ENCODE measurements at regions not wholly inside any gene's neighbourhood (a gene's known extent, or its start where the extent isn't known, plus 50 kb on each side); places are given as distances from the start of the nearest gene placed in this dataset.

DNA sequence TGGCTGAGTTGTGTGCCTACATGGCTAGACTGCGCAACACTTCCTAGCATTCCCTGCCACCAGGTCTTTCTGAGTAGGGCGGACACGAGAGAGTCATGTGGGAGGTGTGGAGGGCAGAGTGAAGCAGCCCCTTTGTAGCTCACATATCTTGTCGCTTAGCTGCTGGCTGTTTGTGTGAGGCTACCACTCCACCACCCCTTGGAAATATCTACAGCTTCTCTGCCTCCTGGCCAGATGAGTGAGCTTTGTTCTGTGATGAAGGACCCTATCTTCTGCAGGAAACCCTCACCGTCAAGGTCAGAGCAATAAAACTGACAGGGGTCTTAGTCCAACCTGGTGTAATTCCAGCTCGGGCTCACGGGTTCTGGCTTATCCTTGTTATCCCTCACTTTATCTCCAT, 232.1 kb upstream of the ASIC2 start:
- H3K27me3 ChIP-seq, result no peaks in the 10 kb centered on the region
- no peak overlapping the region for H3K4me3 ChIP-seq
- no peak for DNase-seq
- H3K9me3 ChIP-seq, result no peaks in the 10 kb centered on the region
- 67 to 69% methylated on average over 4 to 7 of the region's 7 CpGs for WGBS, 2 donors (ENCODE audit: low coverage in 1 of 2)
- no peak overlapping the region for H3K27ac ChIP-seq
- H3K36me3 ChIP-seq, result no peaks in the 10 kb centered on the region
- intact Hi-C loops (cut with DNase I; ENCODE audit: low total_unique reads) (no loop called here), in situ Hi-C loops (cut with MboI; ENCODE audit: low pct_ligation_motif_present in 1 of 4, low pct_unique_long_range_greater_than_20kb in 1 of 4, low sequenced_read_pairs in 3 of 4) (no loop called here)
- TF ChIP-seq EP300 (IDR thresholded peaks at IDR 0.05; ENCODE audit: low read depth) (no peak), POLR2AphosphoS5 (IDR thresholded peaks at IDR 0.05) (no peak), POLR2A (IDR thresholded peaks at IDR 0.05) (no peak), CTCF (IDR thresholded peaks at IDR 0.05) (no peak)
- H3K4me1 ChIP-seq, result peaks cover 0 to 3% (median 0%) of the 10 kb centered on the region in 4 donors

- in situ Hi-C loops (cut with MboI; ENCODE audit: low pct_ligation_motif_present in 1 of 4, low pct_unique_long_range_greater_than_20kb in 1 of 4, low sequenced_read_pairs in 3 of 4) (no loop called here), intact Hi-C loops (cut with DNase I; ENCODE audit: low total_unique reads) (no loop called here)
- WGBS, 2 donors (ENCODE audit: low coverage in 1 of 2), result 85% methylated on average over 5 of the region's 5 CpGs; no CpG with 5 or more reads in 1 of the 2 donors
Measured at GRCh38 chr17:33526717-33527116, 233.6 kb upstream of the ASIC2 start.

GRCh38 chr17:33527290-33527689, 234.2 kb upstream of the ASIC2 start:
- 70 to 75% methylated on average over 1 to 3 of the region's 3 CpGs for WGBS, 2 donors (ENCODE audit: low coverage in 1 of 2)
- in situ Hi-C loops (cut with MboI; ENCODE audit: low pct_ligation_motif_present in 1 of 4, low pct_unique_long_range_greater_than_20kb in 1 of 4, low sequenced_read_pairs in 3 of 4), result no loop called here

More at GRCh38 chr17:33526717-33527116, 233.6 kb upstream of the ASIC2 start:
- TF ChIP-seq POLR2A (IDR thresholded peaks at IDR 0.05), result no peak
- TF ChIP-seq EP300 (IDR thresholded peaks at IDR 0.05; ENCODE audit: low read depth), result no peak
- TF ChIP-seq POLR2AphosphoS5 (IDR thresholded peaks at IDR 0.05), result no peak
- no peak for TF ChIP-seq CTCF (IDR thresholded peaks at IDR 0.05)
- H3K9me3 ChIP-seq, result no peaks in the 10 kb centered on the region
- no peaks in the 10 kb centered on the region for H3K27me3 ChIP-seq
- no peak overlapping the region for H3K27ac ChIP-seq
- DNase-seq, result no peak
- no peaks in the 10 kb centered on the region for H3K36me3 ChIP-seq
- peaks cover 0 to 3% (median 0%) of the 10 kb centered on the region in 4 donors for H3K4me1 ChIP-seq
- H3K4me3 ChIP-seq, result no peak overlapping the region

GRCh38 chr17:33528846-33529245, 235.8 kb upstream of the ASIC2 start:
- intact Hi-C loops (cut with DNase I; ENCODE audit: low total_unique reads) (no loop called here), in situ Hi-C loops (cut with MboI; ENCODE audit: low pct_ligation_motif_present in 1 of 4, low pct_unique_long_range_greater_than_20kb in 1 of 4, low sequenced_read_pairs in 3 of 4) (no loop called here)
- Histone ChIP-seq H3K36me3 (no peaks in the 10 kb centered on the region), H3K27ac (no peak overlapping the region), H3K4me3 (no peak overlapping the region), H3K27me3 (no peaks in the 10 kb centered on the region), H3K9me3 (no peaks in the 10 kb centered on the region), H3K4me1 (peaks cover 0 to 1% (median 0%) of the 10 kb centered on the region in 4 donors)
- no peak for DNase-seq
- TF ChIP-seq POLR2AphosphoS5 (IDR thresholded peaks at IDR 0.05) (no peak), EP300 (IDR thresholded peaks at IDR 0.05; ENCODE audit: low read depth) (no peak), POLR2A (IDR thresholded peaks at IDR 0.05) (no peak), CTCF (IDR thresholded peaks at IDR 0.05) (no peak)
- 50 to 60% methylated on average over 1 of the region's 1 CpG for WGBS, 2 donors (ENCODE audit: low coverage in 1 of 2)

More at GRCh38 chr17:33527290-33527689, 234.2 kb upstream of the ASIC2 start:
- Histone ChIP-seq H3K36me3 (no peaks in the 10 kb centered on the region), H3K27me3 (no peaks in the 10 kb centered on the region), H3K27ac (no peak overlapping the region), H3K9me3 (no peaks in the 10 kb centered on the region), H3K4me3 (no peak overlapping the region), H3K4me1 (peaks cover 0 to 3% (median 0%) of the 10 kb centered on the region in 4 donors)
- intact Hi-C loops (cut with DNase I; ENCODE audit: low total_unique reads), result no loop called here
- no peak for DNase-seq
- TF ChIP-seq CTCF (IDR thresholded peaks at IDR 0.05) (no peak), POLR2AphosphoS5 (IDR thresholded peaks at IDR 0.05) (no peak), POLR2A (IDR thresholded peaks at IDR 0.05) (no peak), EP300 (IDR thresholded peaks at IDR 0.05; ENCODE audit: low read depth) (no peak)

All from transverse colon (tissue), 4 donors.